NT2/D1 (cell line): ENCODE measurements at regions not wholly inside any gene's neighbourhood (a gene's known extent, or its start where the extent isn't known, plus 50 kb on each side); places are given as distances from the start of the nearest gene placed in this dataset.
"Not testable (repeated sequence)": the region's sequence is repeated elsewhere in the genome, so short reads cannot be mapped to it uniquely, and the experiment has no call there.

ENCODE experiments used
- DNase-seq: peaks from one replicate; pipeline ENCODE4 v3.0.0-alpha.2; 2011; ENCODE audit warnings: low read depth, low spot score
- H3K27me3 ChIP-seq: 2 replicates; pipeline ENCODE4 v1.6.0; 2011; ENCODE audit warnings: mild to moderate bottlenecking; ENCODE audit not compliant: insufficient read length, insufficient read depth
- H3K36me3 ChIP-seq: 2 replicates; pipeline ENCODE4 v1.6.1; 2011; ENCODE audit warnings: mild to moderate bottlenecking, low read length, mixed read lengths; ENCODE audit not compliant: insufficient read depth, insufficient read length
- H3K4me1 ChIP-seq: 2 replicates; pipeline ENCODE4 v1.5.1; 2011; ENCODE audit not compliant: insufficient read depth, insufficient read length
- H3K4me3 ChIP-seq: 2 replicates; pipeline ENCODE4 v1.5.1; 2011; ENCODE audit warnings: low read depth; ENCODE audit not compliant: insufficient read length
- H3K9ac ChIP-seq: 2 replicates; pipeline ENCODE4 v1.6.0; 2011; ENCODE audit warnings: low read depth; ENCODE audit not compliant: insufficient read length
- H3K9me3 ChIP-seq: 2 replicates; pipeline ENCODE4 v1.5.1; 2011; ENCODE audit warnings: mild to moderate bottlenecking, low read length; ENCODE audit not compliant: insufficient read depth
- SUZ12 ChIP-seq: IDR thresholded peaks from 2 replicates; pipeline ENCODE4 v1.6.1; 2011; ENCODE audit not compliant: insufficient read length, insufficient read depth; ENCODE audit errors: extremely low read depth
- YY1 ChIP-seq: IDR thresholded peaks from 2 replicates; pipeline ENCODE4 v1.6.1; 2011; ENCODE audit not compliant: insufficient read length, insufficient read depth
- ZNF274 ChIP-seq: IDR thresholded peaks from 2 replicates; pipeline ENCODE4 v1.6.1; 2011; ENCODE audit warnings: mild to moderate bottlenecking, low read depth, low read length

DNA sequence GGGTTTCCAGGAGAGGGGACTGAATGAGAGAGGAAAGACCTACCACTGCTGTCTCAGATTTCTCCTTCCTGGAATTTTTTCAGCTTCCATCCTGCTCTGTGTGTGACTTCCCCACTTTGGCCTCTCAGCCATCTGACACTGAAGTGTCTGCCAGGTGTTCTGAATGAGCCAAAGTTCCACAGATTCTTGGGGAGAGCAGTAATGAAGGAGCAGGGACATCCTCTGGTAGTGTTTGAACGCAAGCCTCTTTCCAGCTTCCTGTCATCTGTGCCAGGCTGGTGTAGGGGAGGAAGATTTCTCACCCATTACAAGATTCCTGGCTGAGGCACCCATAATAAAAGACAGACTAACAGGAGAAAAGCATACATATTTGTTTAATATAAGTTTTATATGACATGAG is 141.7 kb upstream of the NRXN3 start:
- H3K4me1 ChIP-seq = peaks cover 4% of the 10 kb centered on the region
- TF ChIP-seq ZNF274 = no peak
- no peak for TF ChIP-seq SUZ12
- TF ChIP-seq YY1 = no peak
- no peak overlapping the region for H3K4me3 ChIP-seq
- H3K9me3 ChIP-seq = no peaks in the 10 kb centered on the region
- H3K36me3 ChIP-seq = no peaks in the 10 kb centered on the region
- no peak for DNase-seq
- H3K27me3 ChIP-seq = peaks cover 5% of the 10 kb centered on the region
- no peak overlapping the region for H3K9ac ChIP-seq

DNA sequence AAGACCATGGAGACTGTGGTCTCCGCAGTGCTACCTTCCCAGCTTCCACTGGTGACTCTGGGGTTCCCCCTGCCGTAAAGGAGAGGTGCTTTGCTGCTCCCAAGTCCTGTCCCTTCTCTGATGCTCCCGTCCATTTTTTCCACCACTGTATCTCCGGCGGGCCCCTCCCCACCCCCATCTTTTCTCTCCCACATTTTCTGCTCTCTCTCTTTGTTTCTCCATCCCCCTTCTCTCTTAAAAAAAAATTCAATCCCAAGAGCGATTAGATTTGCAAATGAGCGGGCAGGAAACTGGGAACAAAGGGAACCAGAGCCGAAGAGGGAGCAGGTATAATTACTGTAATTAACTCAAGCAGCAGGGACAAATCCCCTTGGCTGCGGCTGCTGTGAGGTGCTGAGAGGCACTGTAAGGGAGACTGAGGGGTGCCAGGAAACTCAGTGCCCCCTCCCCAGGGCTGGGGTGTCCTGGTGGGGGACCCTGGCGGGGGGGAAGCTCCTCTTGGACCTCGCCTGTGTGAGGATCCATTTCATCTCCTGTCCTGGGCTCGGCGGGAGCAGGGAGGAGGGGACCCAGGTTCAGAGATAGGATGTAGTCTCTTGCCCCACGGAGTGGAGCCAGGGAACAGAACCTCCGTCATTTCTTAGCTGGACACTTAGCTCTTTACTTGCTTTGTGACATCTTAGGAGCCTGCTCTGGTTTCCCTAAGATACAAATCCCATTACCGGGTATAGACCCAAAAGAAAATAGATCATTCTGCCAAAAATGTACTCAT is 140.4 kb upstream of the NRXN3 start:
- Histone ChIP-seq H3K9ac (peak overlapping the region; percentile 42), H3K4me3 (no peak overlapping the region), H3K9me3 (no peaks in the 10 kb centered on the region), H3K36me3 (no peaks in the 10 kb centered on the region), H3K4me1 (peaks cover 4% of the 10 kb centered on the region), H3K27me3 (peaks cover 5% of the 10 kb centered on the region)
- TF ChIP-seq ZNF274 (no peak), SUZ12 (no peak)
- DNase-seq = peak; percentile 60

DNA sequence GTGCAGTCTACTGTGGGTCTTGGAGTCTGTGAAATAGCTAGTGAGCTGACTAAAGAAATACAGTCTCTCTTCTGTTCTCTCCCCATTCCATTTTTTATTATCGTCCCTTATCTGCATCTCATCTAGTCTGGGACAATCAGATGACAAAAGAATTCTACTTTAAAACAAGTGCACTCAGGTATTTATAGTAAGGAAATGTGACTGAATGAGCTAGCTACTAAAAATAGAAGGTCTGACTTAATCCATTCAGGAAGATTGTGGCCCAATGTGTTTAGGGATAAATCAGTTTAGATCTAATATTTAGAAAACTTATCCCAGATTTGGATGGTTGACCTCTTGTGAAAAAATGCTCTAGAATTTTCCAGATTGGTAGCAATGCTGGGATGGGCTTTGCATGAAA is 126.8 kb upstream of the NRXN3 start:
- TF ChIP-seq SUZ12 (no peak), YY1 (no peak), ZNF274 (no peak)
- H3K9me3 ChIP-seq = peaks cover 7% of the 10 kb centered on the region; the same call in 1 of the 2 replicates

DNA sequence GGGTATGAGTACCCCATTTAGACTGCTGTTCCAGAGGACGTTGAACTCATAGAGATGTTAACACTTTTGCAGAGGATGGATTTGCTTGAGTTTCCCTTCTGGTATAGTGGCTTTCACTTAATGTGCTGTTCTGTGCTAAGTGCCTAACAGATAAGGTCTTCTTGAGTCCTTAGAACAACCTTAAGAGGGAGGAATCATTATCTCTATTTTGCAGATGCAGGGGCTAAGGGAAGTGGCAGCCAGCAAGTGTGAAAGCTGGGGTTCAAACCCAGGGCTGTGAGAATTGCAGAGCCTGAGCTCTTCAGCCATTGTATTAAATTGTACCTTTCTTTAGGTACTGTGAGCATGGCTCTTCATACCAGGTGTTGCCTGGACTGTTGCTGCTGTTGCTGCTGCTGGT is 122.1 kb upstream of the NRXN3 start:
- TF ChIP-seq SUZ12 (no peak), YY1 (no peak), ZNF274 (no peak)
- Histone ChIP-seq H3K9ac (no peak overlapping the region), H3K4me3 (no peak overlapping the region), H3K9me3 (no peaks in the 10 kb centered on the region), H3K4me1 (no peaks in the 10 kb centered on the region), H3K27me3 (no peaks in the 10 kb centered on the region), H3K36me3 (no peaks in the 10 kb centered on the region)
- DNase-seq = no peak

More for the DNA sequence above, 126.8 kb upstream of the NRXN3 start:
- DNase-seq = no peak
- H3K36me3 ChIP-seq = no peaks in the 10 kb centered on the region
- H3K9ac ChIP-seq = no peak overlapping the region
- no peak overlapping the region for H3K4me3 ChIP-seq
- H3K4me1 ChIP-seq = no peaks in the 10 kb centered on the region
- no peaks in the 10 kb centered on the region for H3K27me3 ChIP-seq

DNA sequence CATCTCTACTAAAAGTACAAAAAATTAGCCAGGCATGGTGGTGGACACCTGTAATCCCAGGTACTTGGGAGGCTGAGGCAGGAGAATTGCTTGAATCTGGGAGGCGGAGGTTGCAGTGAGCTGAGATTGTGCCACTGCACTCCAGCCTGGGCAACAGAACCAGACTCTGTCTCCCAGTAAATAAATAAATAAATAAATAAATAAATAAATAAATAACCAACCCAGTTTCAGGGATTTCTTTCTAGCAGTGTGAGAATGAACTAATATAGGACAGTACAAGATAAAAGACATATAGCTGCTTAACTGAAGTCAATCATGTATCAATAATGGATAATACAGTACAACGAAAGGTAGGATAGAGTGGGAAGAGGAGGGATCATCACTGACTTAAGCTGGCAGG is 113.3 kb upstream of the NRXN3 start:
- not testable (repeated sequence) for H3K4me1 ChIP-seq, H3K9me3 ChIP-seq, DNase-seq, H3K27me3 ChIP-seq, H3K4me3 ChIP-seq, H3K9ac ChIP-seq, H3K36me3 ChIP-seq

DNA sequence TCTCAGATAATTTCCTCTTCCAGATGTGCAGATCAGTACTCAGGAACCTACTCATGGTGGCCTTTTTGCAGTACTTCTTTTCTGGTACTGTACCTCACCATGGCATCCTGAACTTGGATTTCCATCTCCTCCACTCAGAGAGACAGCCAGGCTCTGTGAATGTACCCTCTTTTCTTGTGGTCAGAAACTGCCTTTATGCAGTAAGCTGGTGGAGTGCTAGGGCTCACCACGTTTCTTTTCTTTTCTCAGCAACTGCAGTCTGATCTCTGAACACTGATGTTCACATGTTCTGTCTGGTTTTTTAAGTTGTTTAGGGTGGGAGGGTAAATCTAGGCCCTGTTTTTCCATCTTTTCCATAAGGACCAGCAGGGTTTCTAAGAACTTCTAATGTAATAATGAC is 99.8 kb upstream of the NRXN3 start:
- H3K36me3 ChIP-seq = no peaks in the 10 kb centered on the region
- no peak for DNase-seq
- TF ChIP-seq YY1 = no peak
- TF ChIP-seq SUZ12 = no peak
- no peak for TF ChIP-seq ZNF274
- no peaks in the 10 kb centered on the region for H3K9me3 ChIP-seq
- H3K4me3 ChIP-seq = no peak overlapping the region
- no peaks in the 10 kb centered on the region for H3K4me1 ChIP-seq
- H3K27me3 ChIP-seq = no peaks in the 10 kb centered on the region
- no peak overlapping the region for H3K9ac ChIP-seq

DNA sequence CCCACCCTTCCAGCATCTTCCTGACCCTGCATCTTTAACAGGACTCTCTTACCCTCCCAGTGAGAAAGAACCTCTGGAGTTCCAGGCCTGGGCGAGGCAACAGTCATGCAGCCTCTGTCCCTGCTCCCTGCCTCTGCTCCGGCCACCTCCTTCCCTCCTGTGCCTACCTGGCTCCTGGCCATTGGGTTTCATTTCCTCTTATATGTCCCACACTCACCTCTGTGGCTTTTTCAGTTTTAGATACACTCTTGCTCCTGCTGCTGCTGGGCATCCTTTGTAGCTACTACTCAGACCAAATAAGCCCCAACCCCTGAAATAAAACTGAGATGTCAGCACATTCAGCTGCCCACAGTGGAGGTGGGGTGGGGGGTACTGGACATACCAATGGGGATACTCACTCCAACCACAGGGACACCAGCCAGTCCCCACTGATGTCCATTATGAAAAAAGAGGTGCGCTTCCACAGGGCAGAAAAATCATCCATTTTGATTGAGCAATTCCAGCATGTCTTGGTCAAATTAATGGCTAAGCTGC is 99.1 kb upstream of the NRXN3 start:
- no peaks in the 10 kb centered on the region for H3K4me1 ChIP-seq
- no peak overlapping the region for H3K9ac ChIP-seq
- no peaks in the 10 kb centered on the region for H3K36me3 ChIP-seq
- DNase-seq = no peak
- no peaks in the 10 kb centered on the region for H3K27me3 ChIP-seq
- no peaks in the 10 kb centered on the region for H3K9me3 ChIP-seq
- H3K4me3 ChIP-seq = no peak overlapping the region
- TF ChIP-seq SUZ12 (no peak), ZNF274 (no peak), YY1 (no peak)

DNA sequence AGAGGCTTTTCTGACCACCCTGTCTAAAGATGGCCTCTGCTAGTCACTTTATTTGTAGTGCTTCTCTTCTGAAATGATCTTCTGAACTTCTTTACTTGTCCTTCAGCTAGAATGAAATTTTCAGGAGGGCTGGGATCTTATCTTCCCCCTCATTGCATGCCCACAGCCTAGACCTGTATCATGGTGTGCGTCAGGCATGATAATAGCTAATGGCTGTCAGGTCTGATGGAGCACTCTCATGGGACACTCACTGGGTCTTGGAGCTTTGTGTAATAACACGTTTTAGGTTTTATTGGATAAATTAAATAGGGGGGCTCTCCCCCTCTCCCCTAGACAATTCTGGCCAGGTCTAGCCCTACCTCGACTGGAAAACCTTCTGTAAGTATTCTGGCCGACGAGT is 97.1 kb upstream of the NRXN3 start:
- Histone ChIP-seq H3K36me3 (no peaks in the 10 kb centered on the region), H3K9ac (no peak overlapping the region), H3K9me3 (no peaks in the 10 kb centered on the region), H3K4me1 (no peaks in the 10 kb centered on the region), H3K27me3 (no peaks in the 10 kb centered on the region), H3K4me3 (no peak overlapping the region)
- DNase-seq = no peak
- TF ChIP-seq YY1 (no peak), SUZ12 (no peak), ZNF274 (no peak)
